K562 (cell line): ENCODE measurements at regions not wholly inside any gene's neighbourhood (a gene's known extent, or its start where the extent isn't known, plus 50 kb on each side); places are given as distances from the start of the nearest gene placed in this dataset.

Experiments used
- ATAC-seq: fragments of 200-7000 bp; cut with Tn5 transposase; 3 replicates; pipeline ENCODE4 v1.9.1; 2020; ENCODE audit warnings: moderate library complexity
- BruUV-seq: library from RNA; stranded (reverse); fragments of 400-500 nt; replicated peaks from 2 replicates; lab custom pipeline; 2021; lab: Mats Ljungman, UMichigan
- CTCF ChIA-PET: fragments of 300-600 bp; formaldehyde crosslinking; extraction: SDS; loops from one replicate; lab custom pipeline; 2021; ENCODE audit warnings: low intra/inter-chr PET ratio; lab: Yijun Ruan, JAX
- POLR2A ChIA-PET: fragments of 300-600, 350-650 bp; sonication (Branson Sonifier 250); formaldehyde crosslinking; extraction: SDS; loops from one replicate; lab custom pipeline; 2021; ENCODE audit warnings: antibody characterized with exemption, inconsistent platforms; lab: Yijun Ruan, JAX
- DNase-seq, 4 experiments: peaks; one replicate each; pipeline versions ENCODE4 v3.0.0 to v3.0.0-alpha.2; 2011 to 2018; ENCODE audit warnings: low spot score in 3 of 4, mixed read lengths in 3 of 4; ENCODE audit errors: extremely low read depth in 1 of 4
- FAIRE-seq: peaks from 2 replicates; lab custom pipeline; 2011; peaks lifted over from hg19 to GRCh38; lab: Jason Lieb, UNC
- H2AFZ ChIP-seq: 2 replicates; pipeline ENCODE4 v1.6.0; 2011; ENCODE audit warnings: low read depth, low read length, control low read depth, inconsistent platforms
- H3K27ac ChIP-seq: fragments of 200-600 bp; 3 replicates; pipeline ENCODE4 v1.8.0; 2011; ENCODE audit warnings: low read depth, mild to moderate bottlenecking, control low read depth, inconsistent platforms, low read length, moderate library complexity, mixed read lengths; ENCODE audit errors: extremely low read depth
- H3K27me3 ChIP-seq, 2 experiments: fragments of 300-600 bp in 1 of 2; 2 replicates in 1 of 2; 3 replicates in 1 of 2; pipeline versions ENCODE4 v1.6.0 to v1.8.0; 2011; ENCODE audit warnings: inconsistent platforms in 2 of 2, low read length in 2 of 2, mild to moderate bottlenecking in 1 of 2, mixed read lengths in 1 of 2, moderate library complexity in 1 of 2; ENCODE audit not compliant: control insufficient read depth in 2 of 2, insufficient read depth in 2 of 2
- H3K36me3 ChIP-seq: fragments of 300-600 bp; 3 replicates; pipeline ENCODE4 v1.8.0; 2011; ENCODE audit warnings: mild to moderate bottlenecking, low read length, inconsistent platforms; ENCODE audit not compliant: control insufficient read depth, insufficient read depth
- H3K4me1 ChIP-seq, 2 experiments: fragments of 200-600 bp in 1 of 2; replicated peaks in 1 of 2; 2 replicates in 1 of 2; 3 replicates in 1 of 2; pipeline versions ENCODE4 v1.5.1 to v1.8.0; 2011; ENCODE audit warnings: inconsistent platforms in 2 of 2, low read length in 2 of 2, mild to moderate bottlenecking in 1 of 2, mixed read lengths in 1 of 2, moderate library complexity in 1 of 2; ENCODE audit not compliant: control insufficient read depth in 2 of 2, insufficient read depth in 2 of 2
- H3K4me2 ChIP-seq: 2 replicates; pipeline ENCODE4 v1.6.1; 2011; ENCODE audit warnings: low read length, control low read depth, inconsistent platforms, mixed read lengths; ENCODE audit not compliant: insufficient read depth
- H3K4me3 ChIP-seq: fragments of 200-600 bp; sonication (generic), shearing (Covaris generic); 2 replicates; pipeline ENCODE4 v1.5.1; 2016; ENCODE audit warnings: control low read depth, inconsistent platforms
- H3K79me2 ChIP-seq: fragments of 200-600 bp; 3 replicates; pipeline ENCODE4 v1.8.0; 2011; ENCODE audit warnings: low read length, inconsistent platforms; ENCODE audit not compliant: control insufficient read depth, insufficient read depth
- H3K9ac ChIP-seq, 2 experiments: 2 replicates each; pipeline versions ENCODE4 v1.6.0 to v1.6.1; 2011; ENCODE audit warnings: low read depth in 2 of 2, low read length in 2 of 2, control low read depth in 1 of 2, inconsistent platforms in 1 of 2, mild to moderate bottlenecking in 1 of 2, mixed read lengths in 1 of 2; ENCODE audit not compliant: insufficient read depth in 1 of 2
- H3K9me1 ChIP-seq: one replicate; pipeline ENCODE4 v1.6.0; 2011; ENCODE audit warnings: inconsistent platforms, mild to moderate bottlenecking, low read length, moderate library complexity; ENCODE audit not compliant: control insufficient read depth, insufficient read depth
- H3K9me3 ChIP-seq: replicated peaks from 2 replicates; pipeline ENCODE4 v1.5.1; 2011; ENCODE audit warnings: low read depth, low read length, inconsistent platforms; ENCODE audit not compliant: control insufficient read depth, insufficient read depth
- H4K20me1 ChIP-seq: replicated peaks from 2 replicates; pipeline ENCODE4 v1.6.1; 2011; ENCODE audit warnings: low read length, inconsistent platforms, mixed read lengths; ENCODE audit not compliant: control insufficient read depth, insufficient read depth
- ARID3B ChIP-seq: fragments of 250-450 bp; sonication (Bioruptor Pico); IDR thresholded peaks from 2 replicates; pipeline ENCODE4 v1.4.0; 2020; ENCODE audit warnings: borderline replicate concordance
- CCAR2 ChIP-seq: fragments of 200-400 bp; formaldehyde crosslinking; IDR thresholded peaks from 2 replicates; pipeline ENCODE4 v1.6.1; 2017; ENCODE audit warnings: mild to moderate bottlenecking, low read depth, low read length
- L3MBTL2 ChIP-seq: fragments of 450-650 bp; IDR thresholded peaks from 2 replicates; pipeline ENCODE4 v1.6.1; 2016; ENCODE audit warnings: mild to moderate bottlenecking, moderate library complexity
- SNIP1 ChIP-seq: fragments of 450-650 bp; IDR thresholded peaks from 2 replicates; pipeline ENCODE4 v1.7.1; 2017; ENCODE audit warnings: low read depth, mild to moderate bottlenecking
- XRCC3 ChIP-seq: fragments of 450-650 bp; IDR thresholded peaks from 2 replicates; pipeline ENCODE4 v1.6.1; 2017; ENCODE audit warnings: mild to moderate bottlenecking, moderate library complexity
- ZNF511 ChIP-seq: sonication (generic); formaldehyde crosslinking; IDR thresholded peaks from 2 replicates; pipeline ENCODE4 v1.8.0; 2022; ENCODE audit warnings: mild to moderate bottlenecking, missing genetic modification reagents
- ZNF707 ChIP-seq: fragments of 250-450 bp; sonication (Bioruptor Pico); conservative IDR thresholded peaks from 2 replicates; pipeline ENCODE4 v1.8.0; 2022; ENCODE audit warnings: inconsistent platforms, mild to moderate bottlenecking, moderate library complexity
- WGBS: fragments of 100-300 bp; shearing (Covaris generic); methylation state at CpG from one replicate; pipeline ENCODE4 v1.1.6; 2016; ENCODE audit warnings: low coverage, mixed read lengths; ENCODE audit not compliant: insufficient coverage; ENCODE audit errors: missing lambda C conversion rate; 5-methylcytosine and 5-hydroxymethylcytosine counted together
- in situ Hi-C: fragments of 300-500 bp; cut with MboI; formaldehyde crosslinking; loops from 4 replicates; pipeline ENCODE4 v1.15.0; 2018; ENCODE audit warnings: inconsistent platforms, mixed read lengths
- intact Hi-C: fragments of 100-400 bp; cut with micrococcal nuclease; formaldehyde crosslinking; loops from 2 replicates; pipeline ENCODE4 v1.14.2; 2022

- Histone ChIP-seq H3K4me2 (no peak overlapping the region), H3K4me1 (no peaks in the 10 kb centered on the region), H3K9me1 (no peaks in the 10 kb centered on the region), H2AFZ (no peak overlapping the region), H3K36me3 (no peaks in the 10 kb centered on the region), H3K9ac (no peak overlapping the region), H3K27ac (no peak overlapping the region), H3K79me2 (no peaks in the 10 kb centered on the region), H3K27me3 (no peaks in the 10 kb centered on the region), H3K4me3 (no peak overlapping the region), H4K20me1 (no peaks in the 10 kb centered on the region), H3K9me3 (no peaks in the 10 kb centered on the region)
- BruUV-seq, result no TSS peak
- 1% methylated on average over 5 of the region's 5 CpGs for WGBS
- ChIA-PET CTCF (no interaction called here), POLR2A (no interaction called here)
- no peak for TF ChIP-seq ARID3B
- TF ChIP-seq SNIP1, result no peak
- no peak for TF ChIP-seq ZNF707
- no peak for TF ChIP-seq CCAR2
- TF ChIP-seq XRCC3, result no peak
- FAIRE-seq (no peak), ATAC-seq (no peak), DNase-seq (no peak)
- intact Hi-C loops (no loop called here), in situ Hi-C loops (no loop called here)
Observed at GRCh38 chr2:22449696-22450095, 935.3 kb upstream of the KLHL29 start.

- in situ Hi-C loops (no loop called here), intact Hi-C loops (no loop called here)
- H3K9me1 ChIP-seq, result no peaks in the 10 kb centered on the region
- FAIRE-seq (no peak), DNase-seq (no peak), ATAC-seq (no peak)
- no peaks in the 10 kb centered on the region for H3K36me3 ChIP-seq
- no peak overlapping the region for H3K4me2 ChIP-seq
- H3K9ac ChIP-seq, result no peak overlapping the region
- H3K9me3 ChIP-seq, result no peaks in the 10 kb centered on the region
- no peak overlapping the region for H3K27ac ChIP-seq
- TF ChIP-seq L3MBTL2 (no peak), ZNF511 (CRISPR knock-in tag) (no peak)
- ChIA-PET CTCF (no interaction called here), POLR2A (no interaction called here)
- H3K4me3 ChIP-seq, result no peak overlapping the region
- no peak overlapping the region for H2AFZ ChIP-seq
- WGBS, result 2% methylated on average over 5 of the region's 8 CpGs
- no peaks in the 10 kb centered on the region for H3K79me2 ChIP-seq
- H3K4me1 ChIP-seq, result no peaks in the 10 kb centered on the region
- no peaks in the 10 kb centered on the region for H3K27me3 ChIP-seq
- no TSS peak for BruUV-seq
- H4K20me1 ChIP-seq, result no peaks in the 10 kb centered on the region
Observed at GRCh38 chr2:22450831-22451230, 934.1 kb upstream of the KLHL29 start.
